HG03521 (cell line): ENCODE measurements at regions not wholly inside any gene's neighbourhood (a gene's known extent, or its start where the extent isn't known, plus 50 kb on each side); places are given as distances from the start of the nearest gene placed in this dataset.

ENCODE experiments used
- ATAC-seq: cut with Tn5 transposase; IDR thresholded peaks from one replicate; pipeline ENCODE4 v1.9.1; 2021; ENCODE audit warnings: mild to moderate bottlenecking, moderate library complexity; ENCODE audit not compliant: unreplicated experiment

DNA sequence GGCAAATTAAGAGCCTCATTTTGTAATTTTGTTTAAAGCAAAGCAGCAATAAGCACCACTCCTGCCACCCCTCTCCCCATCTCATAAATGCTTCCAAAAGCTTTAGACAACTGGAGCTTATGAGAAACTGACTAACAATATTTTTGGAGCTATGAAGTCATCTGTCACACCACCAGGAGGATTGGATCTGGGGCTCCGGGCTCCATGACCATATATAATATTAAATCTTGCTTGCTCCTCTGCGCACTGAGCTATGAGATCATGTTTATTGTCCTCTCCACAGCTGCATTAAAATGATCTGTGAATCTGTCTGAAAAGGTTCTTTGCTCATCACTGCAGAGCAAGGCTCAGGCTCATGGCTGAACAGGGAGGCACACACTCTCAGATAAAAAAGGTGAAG is 323.7 kb downstream of the ZNF621 start:
- ATAC-seq = no peak

DNA sequence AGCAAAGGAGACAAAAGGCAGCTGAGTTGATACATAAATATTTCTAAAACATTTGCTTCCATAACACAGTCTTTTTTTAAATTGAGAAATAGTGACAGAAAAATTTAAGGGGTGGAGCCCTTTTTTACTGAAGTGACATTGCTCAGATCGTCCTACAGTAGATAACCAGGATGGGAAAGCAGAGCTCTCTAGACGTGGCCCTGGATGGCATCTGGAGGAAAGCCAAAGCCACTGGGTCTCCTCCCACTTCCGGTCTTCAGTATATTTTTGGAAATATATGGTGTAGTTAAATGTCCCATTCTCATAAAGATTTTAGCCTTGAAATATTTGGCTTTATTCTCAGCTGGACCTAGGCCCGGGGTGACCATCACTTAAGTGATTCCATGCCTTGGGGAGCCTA is 326.1 kb downstream of the ZNF621 start:
- no peak for ATAC-seq

DNA sequence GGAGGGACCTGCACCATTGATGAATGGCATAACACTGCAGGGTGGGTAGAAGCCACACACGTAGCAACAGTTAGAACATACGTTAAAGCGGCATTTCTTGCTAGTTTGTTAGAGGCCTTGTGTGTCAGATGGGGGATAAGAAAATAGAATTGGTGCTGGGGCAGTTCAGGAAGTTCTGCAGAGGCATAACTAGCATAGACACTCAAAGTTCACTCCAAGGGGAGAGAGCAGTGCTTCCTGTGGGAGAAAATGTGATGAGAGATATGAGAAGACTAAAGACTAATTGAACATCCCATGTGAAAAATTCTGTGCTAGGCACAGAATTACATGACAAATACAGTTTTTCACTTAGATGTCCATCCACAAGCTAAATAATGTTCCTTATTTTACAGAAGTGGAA is 327.1 kb downstream of the ZNF621 start:
- no peak for ATAC-seq

DNA sequence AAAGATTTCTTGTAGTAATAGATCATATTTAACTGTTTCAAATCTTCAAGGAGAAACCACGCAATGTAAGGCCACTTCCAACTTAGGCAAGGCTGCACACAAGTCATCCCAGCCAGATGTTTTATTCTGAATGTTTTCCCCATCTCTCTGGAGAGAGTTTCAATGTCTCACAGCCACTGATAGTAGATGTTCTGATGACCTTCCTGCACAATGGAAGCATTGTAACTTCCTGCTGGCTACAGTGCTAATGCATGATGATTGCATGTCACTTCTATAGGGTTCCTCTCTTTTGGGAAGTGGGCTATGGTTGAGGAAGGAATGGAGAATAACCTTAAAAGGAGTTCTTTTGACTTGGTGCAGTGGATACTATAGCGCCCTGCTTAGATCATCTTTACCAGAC is 328.0 kb downstream of the ZNF621 start:
- ATAC-seq = no peak

DNA sequence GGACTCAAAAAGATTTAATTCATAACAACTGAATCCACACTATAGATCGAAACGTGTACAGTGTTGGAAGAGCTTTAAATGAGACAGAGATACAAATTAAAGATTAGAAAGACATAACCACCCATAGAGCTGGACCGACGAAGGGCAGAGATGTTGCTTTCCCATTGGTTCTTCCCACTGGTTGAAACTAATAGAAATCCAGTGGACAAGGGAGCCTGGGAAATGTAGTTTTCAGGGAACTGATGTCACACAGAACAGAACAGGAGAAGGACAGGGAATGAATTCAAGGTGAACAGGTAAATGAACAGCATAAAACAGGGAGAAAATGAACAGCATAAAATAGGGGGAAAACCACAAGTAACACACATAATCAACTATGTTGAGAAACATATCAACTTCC is 328.7 kb downstream of the ZNF621 start:
- ATAC-seq = no peak

DNA sequence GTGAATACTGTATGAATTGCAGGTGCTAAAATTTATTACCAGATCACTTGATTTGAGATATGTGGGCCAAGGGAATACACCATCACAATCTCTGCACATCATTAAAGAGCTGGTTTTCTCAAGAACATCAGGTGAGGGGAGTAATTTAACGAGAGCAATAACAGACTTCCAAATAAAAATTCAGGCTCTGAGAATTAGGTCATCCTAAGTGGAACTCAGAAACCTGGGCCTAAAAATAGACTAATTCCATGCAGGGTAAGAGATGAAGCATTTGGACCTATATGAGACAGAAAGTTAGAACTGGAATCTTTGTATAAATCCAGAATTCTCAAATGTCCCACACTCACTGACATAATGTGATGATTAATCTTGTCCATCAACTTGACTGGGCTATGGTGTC is 331.1 kb downstream of the ZNF621 start:
- no peak for ATAC-seq

DNA sequence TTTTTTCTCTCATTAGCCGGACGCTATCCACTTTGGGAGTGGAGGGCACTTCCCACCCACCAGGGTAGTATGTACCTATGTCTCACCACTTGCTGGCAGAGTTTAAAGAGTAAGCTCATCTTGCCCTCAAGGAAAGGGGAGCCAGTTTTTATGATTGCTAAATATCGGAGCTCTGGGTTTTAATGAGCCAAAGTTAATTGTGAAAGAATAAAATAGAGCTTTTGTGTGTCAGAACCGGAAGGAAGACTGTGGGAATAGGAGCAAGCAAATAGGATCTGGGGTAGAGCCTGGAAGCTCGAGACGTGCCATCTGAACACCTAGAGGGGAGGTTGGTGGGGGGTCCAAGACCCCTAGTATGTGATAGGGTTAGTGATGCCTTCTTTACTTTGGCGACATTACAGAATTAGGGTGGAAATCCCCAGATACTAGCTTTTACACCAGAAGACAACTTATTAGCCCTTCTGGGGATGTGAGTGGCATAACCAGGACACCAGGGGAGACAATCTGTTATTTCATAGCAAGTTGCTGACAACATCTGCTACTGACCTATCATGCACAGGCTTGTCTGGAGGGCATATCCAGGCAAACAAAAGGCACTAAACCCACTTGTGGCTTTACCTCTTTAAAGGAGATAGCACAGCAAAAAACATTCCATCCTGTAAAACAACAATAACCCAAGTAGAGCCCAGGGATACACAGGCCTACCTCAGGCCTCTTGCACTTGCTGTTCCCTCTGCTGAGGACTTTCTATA is 333.8 kb downstream of the ZNF621 start:
- ATAC-seq = no peak

DNA sequence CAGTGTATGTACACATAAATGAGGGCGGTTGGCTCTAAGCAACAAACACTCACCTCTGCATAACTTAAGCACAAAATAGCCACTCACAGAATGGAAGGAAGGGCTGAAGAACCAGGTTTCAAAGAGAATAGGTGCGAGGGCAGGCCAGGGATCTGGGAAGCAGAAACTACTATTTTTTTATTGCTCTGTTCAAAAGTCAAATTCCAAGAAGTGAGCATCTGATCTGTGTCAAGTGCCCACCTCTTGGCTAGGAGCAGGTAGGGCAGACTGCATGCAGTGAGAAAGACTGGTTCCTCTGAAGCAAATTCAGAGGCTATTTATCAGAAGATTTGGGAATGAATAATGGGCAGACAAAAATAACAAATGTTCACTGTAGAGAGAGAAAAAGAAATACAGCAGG is 336.4 kb upstream of the CTNNB1 start:
- no peak for ATAC-seq

DNA sequence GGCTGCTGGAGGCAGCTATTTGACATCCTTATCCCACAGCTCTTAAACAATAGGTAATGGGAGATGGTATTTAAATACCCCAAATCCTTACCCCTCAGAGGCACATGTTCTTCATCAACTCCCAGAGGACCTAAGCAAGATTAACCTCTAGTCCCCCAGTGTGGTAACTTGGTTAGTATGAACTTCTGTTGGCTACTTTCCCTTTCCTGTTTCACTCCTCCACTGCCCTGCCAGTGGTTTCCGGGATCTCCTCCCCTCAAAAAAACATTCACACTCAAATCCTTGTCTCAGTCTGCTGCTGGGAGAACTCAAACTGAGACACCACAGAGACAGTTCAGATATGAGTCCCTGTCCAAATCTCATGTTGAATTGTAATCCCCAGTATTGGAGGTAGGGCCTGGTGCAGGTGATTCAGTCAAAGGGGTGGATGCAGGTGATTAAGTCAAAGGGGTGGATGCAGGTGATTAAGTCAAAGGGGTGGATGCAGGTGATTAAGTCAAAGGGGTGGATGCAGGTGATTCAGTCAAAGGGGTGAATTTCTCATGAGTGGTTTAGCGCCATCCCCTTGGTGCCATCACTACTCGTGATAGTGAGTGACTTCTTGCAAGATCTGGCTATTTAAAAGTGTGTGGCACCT is 335.0 kb upstream of the CTNNB1 start:
- no peak for ATAC-seq

DNA sequence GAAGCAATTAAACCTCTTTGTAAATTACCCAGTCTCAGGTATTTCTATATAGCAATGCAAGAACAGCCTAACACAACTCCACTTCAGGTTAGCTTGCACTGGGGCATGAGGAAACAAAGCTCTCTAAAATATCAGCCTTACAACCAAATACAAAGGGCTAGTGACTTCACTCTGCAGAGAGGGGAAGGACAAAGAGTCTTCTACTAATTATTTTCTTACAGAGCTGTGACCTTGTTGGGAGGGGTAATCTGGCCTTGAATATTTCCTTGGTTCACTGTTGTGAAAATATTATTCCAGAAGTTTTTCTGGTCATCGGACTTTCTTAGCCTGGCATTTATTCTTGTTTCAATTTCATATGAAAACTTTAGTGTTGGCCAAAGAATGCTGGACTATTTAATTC is 334.4 kb upstream of the CTNNB1 start:
- ATAC-seq = no peak

DNA sequence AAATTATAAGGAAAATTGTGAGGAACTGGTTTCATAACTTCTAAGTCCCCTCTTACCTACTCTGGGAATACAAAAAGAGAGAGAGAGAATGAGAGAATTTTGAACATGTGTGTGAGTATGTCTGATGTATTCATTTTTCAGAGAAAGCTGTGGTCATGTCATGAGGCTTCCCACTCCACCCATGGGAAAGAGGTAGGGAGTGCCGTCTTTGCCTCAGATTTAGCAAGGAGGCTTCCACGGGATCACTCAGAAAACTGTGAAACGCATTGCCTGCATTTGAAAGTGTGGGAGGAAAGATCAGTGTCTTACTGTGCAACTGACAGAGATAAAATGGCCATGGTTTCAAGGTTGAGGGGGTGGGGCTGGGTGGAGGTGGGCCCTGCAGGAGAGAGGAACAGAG is 331.5 kb upstream of the CTNNB1 start:
- no peak for ATAC-seq

DNA sequence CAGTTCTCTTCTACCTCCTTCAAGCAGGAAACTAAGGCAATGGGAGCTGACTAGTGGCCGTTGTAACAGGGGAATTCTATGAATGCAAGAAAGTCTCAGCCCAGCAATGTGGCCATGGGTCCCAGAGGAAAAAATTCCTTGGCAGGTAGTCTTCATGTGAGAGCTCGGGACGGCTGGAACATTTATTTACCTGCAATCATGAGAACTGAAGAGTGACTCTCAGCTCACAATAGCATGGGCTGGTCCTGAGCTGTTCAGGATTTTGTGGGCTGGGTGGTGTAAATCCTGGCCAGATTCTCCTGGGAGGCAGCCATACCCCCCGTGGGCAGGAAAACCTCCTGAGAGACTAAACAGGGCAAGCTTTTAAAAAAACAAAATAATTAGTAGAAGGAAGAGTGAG is 330.3 kb upstream of the CTNNB1 start:
- no peak for ATAC-seq

DNA sequence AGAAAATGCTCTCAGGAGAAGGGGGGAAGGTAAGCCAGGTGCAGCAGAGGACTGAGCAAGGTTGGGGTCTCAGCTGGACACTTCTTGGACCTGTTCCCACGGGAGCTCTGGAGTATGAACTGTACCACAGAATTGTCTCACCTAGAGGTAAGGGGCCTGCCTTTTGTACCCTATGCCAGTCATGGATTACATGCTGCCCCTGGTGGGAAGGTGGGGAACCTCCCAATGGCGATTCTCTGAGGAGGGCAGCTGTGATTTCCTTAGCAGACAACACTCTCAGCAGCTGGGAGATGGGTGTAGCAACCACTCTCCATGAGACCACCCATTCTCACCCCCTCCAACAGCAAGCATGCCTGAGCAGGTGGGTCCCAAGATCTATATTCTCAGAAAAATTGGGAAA is 329.4 kb upstream of the CTNNB1 start:
- no peak for ATAC-seq

DNA sequence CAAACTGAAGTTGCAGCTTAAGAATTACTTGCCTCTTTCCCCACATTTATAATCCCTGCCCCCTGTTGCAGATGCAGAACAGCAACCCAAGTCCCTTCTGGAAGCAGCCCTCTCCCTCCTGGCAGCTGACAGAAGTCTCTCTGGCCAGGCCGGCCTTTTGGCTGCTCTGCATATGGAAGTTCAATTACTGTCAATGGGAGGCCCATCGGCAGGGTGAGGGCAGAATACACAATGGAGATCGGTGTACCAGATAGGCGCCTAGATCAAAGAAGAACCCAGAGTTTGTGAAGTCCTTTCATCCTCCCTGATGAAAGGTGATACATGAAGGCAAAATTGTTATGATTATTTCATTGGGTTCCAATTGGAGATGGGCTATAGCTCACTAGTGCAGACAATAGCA is 327.9 kb upstream of the CTNNB1 start:
- no peak for ATAC-seq

DNA sequence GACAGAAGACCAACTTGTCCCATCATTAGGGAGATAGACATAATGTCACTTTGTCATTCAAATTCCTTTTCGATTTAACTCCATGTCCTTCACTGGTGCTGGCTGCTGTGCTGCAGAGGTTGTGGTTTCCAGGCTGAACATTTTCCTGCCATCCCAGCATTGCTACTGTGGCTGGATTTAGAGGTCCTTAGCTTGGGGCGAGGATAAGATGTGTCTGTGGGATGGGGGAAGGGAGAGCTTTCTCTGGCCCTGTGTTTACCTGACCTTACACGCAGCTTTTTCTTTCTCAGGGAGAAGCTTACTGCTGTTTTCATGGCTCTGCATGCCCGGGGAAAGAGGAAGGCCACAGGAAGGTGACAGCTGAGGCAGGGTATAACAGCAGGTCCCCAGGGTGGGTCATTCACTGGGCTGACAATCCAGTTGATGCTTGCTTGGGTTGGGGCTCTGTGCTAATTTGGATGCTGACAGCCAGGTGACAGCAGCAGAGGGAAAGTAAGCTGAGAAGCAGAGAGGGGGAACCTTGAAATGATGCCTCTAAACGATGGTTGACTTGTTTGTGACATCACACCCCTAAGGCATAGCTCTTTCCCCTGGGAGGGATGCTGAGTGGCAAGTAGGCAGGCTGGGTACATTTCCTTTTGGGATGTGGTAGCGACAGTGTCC is 326.9 kb upstream of the CTNNB1 start:
- no peak for ATAC-seq

DNA sequence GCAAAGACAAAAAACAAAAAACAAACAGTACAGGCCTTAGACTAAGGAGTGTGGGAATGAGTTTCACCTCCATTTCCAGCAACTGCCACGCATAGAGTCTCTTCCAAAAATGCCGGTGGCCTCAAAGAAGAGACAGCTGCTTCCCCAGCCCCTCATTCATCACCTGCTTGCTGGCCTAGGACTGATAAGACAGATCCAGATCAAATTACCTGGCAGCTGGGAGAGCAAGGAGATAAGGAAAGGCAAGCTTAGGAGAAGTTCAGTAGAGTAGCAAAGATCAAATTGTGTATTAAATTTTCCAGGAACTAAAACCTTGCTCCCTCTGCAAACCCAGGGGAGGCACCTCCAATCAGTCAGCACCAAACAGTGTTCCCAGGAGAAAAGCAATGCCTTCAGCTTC is 325.8 kb upstream of the CTNNB1 start:
- no peak for ATAC-seq

DNA sequence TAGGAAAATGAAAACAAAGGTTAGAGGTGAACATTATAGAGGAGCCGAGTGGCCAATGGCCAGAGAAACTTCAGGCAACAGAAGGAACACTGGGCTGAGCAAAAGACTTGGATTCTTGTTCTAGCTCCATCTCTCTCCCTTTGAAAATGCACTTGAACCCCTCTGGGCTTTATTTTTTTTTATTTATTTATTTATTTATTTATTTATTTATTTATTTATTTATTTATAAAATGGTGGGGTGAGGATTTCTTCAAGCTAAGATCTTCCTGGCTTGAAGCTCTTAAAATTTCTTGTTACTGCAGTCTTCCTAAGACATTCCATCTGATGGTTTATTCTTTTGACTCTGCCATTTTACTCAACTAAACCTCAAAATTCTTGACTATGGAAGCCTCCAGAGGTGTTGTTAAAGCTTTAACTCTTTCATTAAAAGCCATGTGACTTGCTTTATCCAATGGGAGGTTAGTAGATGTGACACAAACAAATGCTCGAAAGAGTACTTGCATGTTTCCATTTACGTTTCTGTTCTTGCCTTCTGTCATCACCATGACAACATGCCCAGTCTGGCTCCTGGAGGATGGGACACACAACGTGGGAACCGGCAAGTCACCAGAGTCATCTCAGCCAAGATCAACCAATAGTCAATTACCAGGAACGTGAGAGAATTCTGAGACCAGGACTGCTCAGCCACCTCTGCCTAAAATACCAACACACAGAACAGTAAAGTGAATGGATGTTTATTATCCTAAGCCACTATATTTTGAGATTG is 325.2 kb upstream of the CTNNB1 start:
- ATAC-seq = no peak

DNA sequence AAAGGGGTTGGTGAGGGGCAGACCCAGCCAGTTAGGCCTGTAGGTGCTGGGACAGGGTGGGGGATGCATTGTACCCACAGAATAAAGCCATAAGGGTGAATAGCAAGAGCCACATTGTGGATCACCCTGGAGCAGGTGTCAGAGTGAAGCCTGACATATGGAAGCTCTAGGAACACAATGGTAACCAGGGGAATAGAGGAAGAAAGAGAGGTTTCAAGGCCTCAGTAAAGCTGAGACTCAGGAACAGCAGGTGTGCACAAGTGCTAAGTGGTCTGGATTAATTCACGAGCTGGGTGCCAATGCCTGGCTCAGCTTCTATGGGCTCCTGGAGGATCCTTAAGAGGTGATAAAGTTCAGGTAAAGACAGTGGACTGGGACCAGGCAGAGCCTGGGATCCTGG is 323.7 kb upstream of the CTNNB1 start:
- no peak for ATAC-seq

DNA sequence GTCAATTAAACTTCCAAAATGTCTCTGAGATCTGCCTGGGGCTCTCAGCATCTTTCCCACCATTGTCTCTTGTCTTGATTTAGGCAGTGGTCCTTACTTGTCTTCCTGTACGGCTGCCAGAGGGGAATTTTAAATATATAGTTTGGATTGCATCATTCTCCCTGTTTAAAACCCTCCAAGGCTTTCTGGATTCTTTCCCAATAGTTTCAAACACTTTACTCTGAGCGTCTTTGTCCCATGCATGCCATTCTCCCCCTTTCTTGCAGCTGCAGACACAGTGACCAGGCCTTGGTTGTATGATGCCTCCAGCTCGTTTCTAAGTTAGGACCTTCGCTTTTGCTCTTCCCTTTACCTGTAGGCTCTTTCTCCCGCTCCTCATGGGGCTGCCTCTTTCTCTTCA is 323.3 kb upstream of the CTNNB1 start:
- ATAC-seq = no peak

DNA sequence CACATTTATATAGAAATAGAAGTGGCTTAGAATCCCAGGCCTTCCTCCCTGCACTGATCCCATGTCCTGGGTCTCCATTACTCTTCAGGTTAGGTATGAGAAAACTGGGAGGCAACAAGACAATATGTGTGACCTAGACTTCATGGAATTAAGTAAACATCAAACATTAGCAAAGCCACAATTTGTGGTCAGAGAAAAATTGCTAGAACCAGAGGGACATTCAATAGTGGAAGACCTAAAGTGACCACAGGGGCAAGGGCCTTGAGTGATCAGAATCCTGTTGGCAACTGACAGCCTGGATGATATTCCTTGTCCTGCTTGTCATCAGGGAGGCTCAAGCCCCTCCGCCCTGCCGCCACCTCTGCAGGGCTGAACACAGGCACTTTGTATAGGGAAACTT is 322.8 kb upstream of the CTNNB1 start:
- ATAC-seq = no peak

DNA sequence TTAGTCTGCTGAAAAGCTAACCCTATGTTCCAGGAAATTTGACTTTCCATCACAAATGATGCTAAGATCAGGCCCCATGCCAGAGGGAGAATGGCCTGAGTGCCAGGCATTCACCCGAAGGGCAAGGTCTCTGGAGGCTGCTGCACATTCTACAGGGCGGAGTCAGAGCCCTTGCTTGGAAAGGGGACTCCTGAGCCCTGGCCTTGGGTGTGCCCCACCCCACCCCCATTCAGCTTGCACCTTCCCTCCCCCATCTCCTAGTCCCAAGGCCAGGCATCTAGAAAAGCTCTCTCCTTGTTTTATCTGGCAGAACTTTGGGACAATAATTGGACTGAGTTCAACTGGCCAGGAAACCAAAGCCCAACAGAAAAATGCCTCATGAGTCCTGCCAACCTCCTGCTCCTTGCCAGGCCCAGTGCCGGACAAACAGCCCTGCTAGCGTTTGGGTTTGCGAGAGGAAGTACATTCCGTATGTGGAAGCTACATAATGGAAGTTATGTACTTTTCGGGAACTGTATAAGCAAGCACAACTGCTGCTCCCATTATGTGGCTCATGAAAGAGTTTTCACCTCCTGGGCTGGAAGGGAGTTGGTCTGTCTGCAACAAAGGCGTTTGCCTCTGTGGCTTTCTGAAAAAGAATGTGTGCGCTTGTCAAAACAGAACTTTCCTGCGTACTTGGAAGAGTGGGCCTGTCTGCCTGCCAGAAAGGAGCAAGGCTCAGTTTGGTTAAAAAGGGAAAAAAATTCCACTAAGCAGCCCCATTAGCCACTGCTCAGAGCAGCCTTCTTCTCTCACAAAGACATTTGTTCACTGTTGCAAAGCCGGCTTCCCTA is 321.5 kb upstream of the CTNNB1 start:
- no peak for ATAC-seq
